Inflammatory macrophage (primary cell): ENCODE measurements at regions not wholly inside any gene's neighbourhood (a gene's known extent, or its start where the extent isn't known, plus 50 kb on each side); places are given as distances from the start of the nearest gene placed in this dataset.
A peak's percentile ranks its signal among the peaks of the same experiment; 100 is the strongest.

Experiments used
- DNase-seq, 2 donors: peaks; one replicate each; pipeline ENCODE4 v3.0.0-alpha.2; 2020 to 2022

DNA sequence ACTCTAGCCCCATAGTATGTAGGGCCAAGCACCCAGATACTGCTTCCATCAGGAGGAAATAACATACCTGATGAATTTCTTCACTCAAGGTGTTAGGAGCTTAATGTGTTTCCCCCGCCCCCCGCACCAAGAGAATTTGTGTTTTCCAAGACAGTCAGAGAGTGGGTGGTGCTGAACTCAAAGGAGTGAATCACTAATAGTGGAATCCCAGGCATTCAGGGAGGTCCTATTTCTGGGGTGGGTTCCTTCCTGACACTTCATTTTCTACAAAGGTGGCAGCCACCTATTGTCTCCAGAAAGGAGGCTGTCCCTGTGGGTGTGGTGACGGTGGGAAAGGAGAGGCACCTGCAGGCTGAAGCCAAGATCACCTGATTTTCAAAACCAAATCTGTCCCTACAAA, 50.8 kb upstream of the ELF5 start:
- no peak for DNase-seq

DNA sequence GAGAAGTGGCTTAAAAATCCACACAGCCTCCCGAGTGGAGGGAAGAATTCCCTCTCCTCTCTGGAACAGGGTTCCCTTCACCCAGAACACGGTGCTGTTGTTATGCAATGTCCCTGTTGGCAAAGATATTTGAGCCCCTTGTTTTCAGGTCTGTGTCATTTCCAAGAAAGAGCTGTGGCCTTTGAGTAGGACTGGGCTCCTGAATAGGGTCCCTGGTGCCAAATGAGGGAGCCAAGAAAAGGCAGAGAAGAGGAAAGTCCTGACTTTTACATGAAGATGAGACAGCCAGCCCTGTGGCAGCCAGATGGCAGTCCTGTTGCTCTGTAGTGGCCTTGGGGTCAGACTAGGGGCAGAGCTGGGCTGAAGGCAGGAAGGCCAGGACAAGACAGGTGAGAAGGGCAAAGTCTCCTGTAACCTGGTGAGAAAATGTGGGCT, 51.2 kb upstream of the ELF5 start:
- DNase-seq = no peak

DNA sequence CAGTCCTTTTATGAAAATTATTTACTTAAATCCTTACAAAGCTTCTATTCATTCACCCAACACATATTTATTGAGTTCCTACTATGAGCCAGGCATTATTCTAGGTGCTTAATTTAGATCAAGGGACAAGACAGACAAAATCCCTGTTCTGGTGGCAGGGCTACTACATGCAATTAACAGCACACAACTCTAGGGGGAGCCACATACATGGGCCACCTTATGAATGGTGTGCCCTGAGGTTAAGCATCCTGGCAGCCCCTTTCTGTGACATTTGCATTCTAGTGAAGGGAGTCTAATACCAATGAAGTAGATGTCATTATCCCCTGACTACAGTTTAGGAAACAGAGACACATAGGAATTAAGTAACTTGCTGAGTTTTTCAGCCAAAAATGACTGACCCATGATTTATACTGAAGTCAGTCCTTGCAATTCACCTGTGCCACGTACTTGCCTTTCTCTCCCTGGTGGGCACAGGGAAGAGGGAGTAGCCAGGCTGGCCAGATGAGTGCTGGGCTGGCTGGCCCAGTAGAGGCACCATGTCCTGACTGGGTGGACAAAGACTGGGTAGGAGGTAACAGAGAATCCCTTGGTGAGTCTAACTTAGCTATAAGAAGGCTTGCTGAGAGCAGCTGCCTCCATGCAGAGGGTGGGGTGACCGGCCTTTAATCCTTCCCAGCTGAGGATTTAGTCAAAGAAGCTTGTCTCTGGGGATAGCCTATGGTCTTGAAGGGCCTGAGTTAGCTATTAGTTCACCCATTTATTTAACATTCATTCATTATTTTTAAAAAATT, 52.0 kb upstream of the ELF5 start:
- DNase-seq = peak; percentile 24 to 37

DNA sequence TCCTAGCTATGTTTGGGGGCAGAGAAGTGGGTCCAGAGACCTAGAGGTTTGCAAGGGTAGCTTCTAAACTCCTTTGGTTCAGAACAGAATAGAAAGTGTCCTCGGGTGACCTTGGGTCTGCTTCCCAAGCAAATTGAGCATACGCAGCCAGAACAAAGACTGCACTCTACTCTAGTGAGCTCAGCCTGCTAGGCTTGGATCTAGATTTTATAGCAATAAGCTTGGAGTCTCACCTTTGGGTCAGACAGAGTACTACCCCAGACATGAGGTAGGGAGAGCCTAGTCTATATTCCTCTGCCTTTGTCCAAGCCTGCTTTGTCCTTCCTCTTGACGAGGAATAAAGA, 52.6 kb upstream of the ELF5 start:
- DNase-seq = no peak

DNA sequence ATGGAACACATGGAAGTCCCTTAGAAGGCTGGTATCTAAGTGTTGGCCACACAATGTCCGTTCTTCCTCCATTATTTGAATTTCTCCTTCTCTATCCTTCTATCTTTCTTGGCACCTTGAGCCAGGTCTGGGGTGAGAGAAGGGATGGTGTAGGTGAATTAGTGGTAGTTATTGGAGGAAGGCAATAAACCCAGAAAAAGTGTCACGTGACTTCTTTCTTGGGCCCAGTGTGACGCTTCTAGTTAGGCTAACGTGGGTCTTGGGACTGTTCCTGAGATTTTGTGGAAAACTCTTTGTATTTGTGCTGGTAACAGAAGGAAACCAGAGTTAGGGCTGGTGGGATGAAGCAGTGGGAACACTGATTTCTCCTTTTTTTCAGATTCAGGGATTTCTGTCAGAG, 53.1 kb upstream of the ELF5 start:
- DNase-seq = no peak

DNA sequence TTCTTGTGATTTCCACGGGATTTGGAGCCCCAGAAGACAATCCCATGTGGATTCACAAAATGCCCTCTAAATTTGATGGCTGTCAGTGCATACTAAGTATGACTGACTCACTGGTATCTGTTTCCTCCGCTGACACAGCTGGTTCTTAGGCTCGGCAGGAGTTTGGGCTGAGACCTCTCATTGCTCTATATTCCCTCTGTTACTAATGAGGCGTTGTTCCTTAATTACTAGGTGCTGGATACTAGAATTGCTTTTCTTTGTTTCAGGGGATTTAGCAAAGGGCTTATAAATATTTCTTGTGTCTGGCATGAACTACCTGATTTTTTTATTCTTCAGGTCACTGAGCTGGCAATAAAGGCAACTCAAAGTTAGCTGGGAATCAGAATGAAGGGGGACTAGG, 53.2 kb upstream of the EHF start:
- no peak for DNase-seq

DNA sequence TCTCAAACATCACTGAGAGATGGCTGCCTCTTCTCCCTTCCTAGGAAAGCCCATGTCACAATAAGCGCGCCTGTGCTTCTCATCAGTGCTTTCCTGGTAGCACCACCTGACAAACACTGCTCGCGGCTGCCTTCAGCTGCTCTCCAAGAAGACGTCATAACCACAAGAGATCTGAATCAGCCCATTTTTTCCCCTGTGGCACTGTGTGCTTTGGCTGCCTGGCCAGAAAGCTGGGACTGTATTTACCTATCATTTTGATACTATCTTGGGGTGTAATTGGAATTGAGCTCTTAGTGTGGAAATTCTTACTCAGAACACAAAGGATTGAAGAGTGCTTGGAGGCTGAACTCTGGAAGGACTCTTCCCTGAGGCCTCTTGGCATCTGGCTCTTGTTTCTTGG, 50.3 kb upstream of the EHF start:
- DNase-seq = no peak
